ENCODE measurements at regions not wholly inside any gene's neighbourhood (a gene's known extent, or its start where the extent isn't known, plus 50 kb on each side); places are given as distances from the start of the nearest gene placed in this dataset.

GRCh38 chr2:83017366-83018090 lies 1441.6 kb downstream of the SUCLG1 start:
- CTCF ChIA-PET = no interaction called here
- TF ChIP-seq, protein P1, sequence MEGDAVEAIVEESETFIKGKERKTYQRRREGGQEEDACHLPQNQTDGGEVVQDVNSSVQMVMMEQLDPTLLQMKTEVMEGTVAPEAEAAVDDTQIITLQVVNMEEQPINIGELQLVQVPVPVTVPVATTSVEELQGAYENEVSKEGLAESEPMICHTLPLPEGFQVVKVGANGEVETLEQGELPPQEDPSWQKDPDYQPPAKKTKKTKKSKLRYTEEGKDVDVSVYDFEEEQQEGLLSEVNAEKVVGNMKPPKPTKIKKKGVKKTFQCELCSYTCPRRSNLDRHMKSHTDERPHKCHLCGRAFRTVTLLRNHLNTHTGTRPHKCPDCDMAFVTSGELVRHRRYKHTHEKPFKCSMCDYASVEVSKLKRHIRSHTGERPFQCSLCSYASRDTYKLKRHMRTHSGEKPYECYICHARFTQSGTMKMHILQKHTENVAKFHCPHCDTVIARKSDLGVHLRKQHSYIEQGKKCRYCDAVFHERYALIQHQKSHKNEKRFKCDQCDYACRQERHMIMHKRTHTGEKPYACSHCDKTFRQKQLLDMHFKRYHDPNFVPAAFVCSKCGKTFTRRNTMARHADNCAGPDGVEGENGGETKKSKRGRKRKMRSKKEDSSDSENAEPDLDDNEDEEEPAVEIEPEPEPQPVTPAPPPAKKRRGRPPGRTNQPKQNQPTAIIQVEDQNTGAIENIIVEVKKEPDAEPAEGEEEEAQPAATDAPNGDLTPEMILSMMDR (IDR thresholded peaks at IDR 0.05; ENCODE audit: control extremely low read depth, extremely low read depth, low read depth, missing control alignments) = no peak
- DNase-seq (ENCODE audit: extremely low spot score) = no peak
- POLR2A ChIA-PET = no interaction called here

GRCh38 chr2:83016343-83017110 lies 1442.6 kb downstream of the SUCLG1 start:
- no peak for DNase-seq (ENCODE audit: extremely low spot score)
- TF ChIP-seq, protein P1 (IDR thresholded peaks at IDR 0.05; ENCODE audit: control extremely low read depth, extremely low read depth, low read depth, missing control alignments) = no peak
- ChIA-PET POLR2A (no interaction called here), CTCF (no interaction called here)

GRCh38 chr2:83015900-83016299 lies 1443.2 kb downstream of the SUCLG1 start:
- POLR2A ChIA-PET = no interaction called here
- no peak for DNase-seq (ENCODE audit: extremely low spot score)
- TF ChIP-seq, protein P1 (IDR thresholded peaks at IDR 0.05; ENCODE audit: control extremely low read depth, extremely low read depth, low read depth, missing control alignments) = no peak
- CTCF ChIA-PET = no interaction called here

- CTCF ChIA-PET = no interaction called here
- TF ChIP-seq, protein P1 (IDR thresholded peaks at IDR 0.05; ENCODE audit: control extremely low read depth, extremely low read depth, low read depth, missing control alignments) = no peak
- POLR2A ChIA-PET = no interaction called here
- DNase-seq (ENCODE audit: extremely low spot score) = no peak
Measured at GRCh38 chr2:83015035-83015715, 1443.9 kb downstream of the SUCLG1 start.

DNA sequence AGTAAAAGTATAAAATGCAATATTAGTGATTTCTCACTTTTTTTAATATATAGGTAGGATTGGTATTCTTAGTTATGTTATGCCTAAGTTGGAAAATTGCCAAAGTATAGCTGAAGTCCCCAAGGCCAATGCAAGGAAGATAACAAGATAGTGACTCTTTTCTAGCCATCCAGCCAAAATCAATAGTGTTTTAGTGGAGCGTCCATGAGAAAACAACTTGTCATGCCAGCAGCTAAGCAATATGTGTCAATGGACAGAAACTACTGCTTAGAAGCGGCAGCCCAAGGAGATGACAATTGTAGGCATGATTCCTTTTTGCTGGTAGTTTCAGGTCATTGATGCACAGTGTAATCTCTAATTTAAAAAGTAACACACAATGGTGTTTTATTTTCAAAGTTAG lies 1444.6 kb downstream of the SUCLG1 start:
- POLR2A ChIA-PET = no interaction called here
- DNase-seq (ENCODE audit: extremely low spot score) = no peak
- TF ChIP-seq, protein P1 (IDR thresholded peaks at IDR 0.05; ENCODE audit: control extremely low read depth, extremely low read depth, low read depth, missing control alignments) = no peak

DNA sequence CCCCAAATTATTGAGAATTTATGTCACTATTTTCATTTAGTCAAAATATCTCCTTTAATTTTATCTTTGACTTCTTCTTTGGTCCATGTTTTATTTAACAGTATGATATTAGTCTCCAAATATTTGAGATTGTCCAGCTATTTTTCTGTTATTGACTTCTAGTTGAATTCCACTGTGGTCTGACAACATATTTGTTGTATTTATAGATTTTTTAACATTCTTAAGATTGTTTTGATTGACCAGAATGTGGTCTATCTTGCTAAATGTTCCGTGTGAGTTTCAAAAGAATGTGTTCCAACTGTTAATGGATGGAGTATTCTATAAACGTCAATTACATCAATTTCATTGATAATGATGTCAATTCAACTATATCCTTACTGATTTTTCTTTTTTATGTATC lies 1452.1 kb downstream of the SUCLG1 start:
- TF ChIP-seq, protein P1 (IDR thresholded peaks at IDR 0.05; ENCODE audit: control extremely low read depth, extremely low read depth, low read depth, missing control alignments) = no peak
- no peak for DNase-seq (ENCODE audit: extremely low spot score)
- ChIA-PET POLR2A (no interaction called here), CTCF (no interaction called here)

More for the DNA sequence above, 1444.6 kb downstream of the SUCLG1 start:
- CTCF ChIA-PET = no interaction called here
